Left lung (tissue), 4 donors: ENCODE measurements at regions not wholly inside any gene's neighbourhood (a gene's known extent, or its start where the extent isn't known, plus 50 kb on each side); places are given as distances from the start of the nearest gene placed in this dataset.

Experiments used
- ATAC-seq: fragments of 200-7000 bp; cut with Tn5 transposase; one replicate; pipeline ENCODE4 v1.9.1; 2020; ENCODE audit warnings: moderate library complexity
- DNase-seq, 4 donors: peaks; one replicate each; pipeline ENCODE4 v3.0.0-alpha.2; 2013 to 2020
- H3K27ac ChIP-seq, 2 donors: fragments of 200-600 bp; sonication (generic) in 1 of 2; one replicate each; pipeline versions ENCODE4 v1.5.0 to v1.8.0; 2020 to 2021
- H3K27me3 ChIP-seq, 2 donors: fragments of 200-600 bp; sonication (generic) in 1 of 2; one replicate each; pipeline versions ENCODE4 v1.5.0 to v1.8.0; 2020 to 2021
- H3K36me3 ChIP-seq, 2 donors: fragments of 200-600 bp; sonication (generic) in 1 of 2; one replicate each; pipeline versions ENCODE4 v1.5.0 to v1.8.0; 2020 to 2021
- H3K4me1 ChIP-seq, 2 donors: fragments of 200-600 bp; one replicate each; pipeline ENCODE4 v1.8.0; 2021
- H3K4me3 ChIP-seq, 2 donors: fragments of 200-600 bp; sonication (generic) in 1 of 2; one replicate each; pipeline versions ENCODE4 v1.5.0 to v1.8.0; 2020 to 2021; ENCODE audit warnings: mild to moderate bottlenecking in 1 of 2
- H3K9me3 ChIP-seq, 2 donors: fragments of 200-600 bp; sonication (generic) in 1 of 2; one replicate each; pipeline versions ENCODE4 v1.5.0 to v1.8.0; 2020 to 2021
- intact Hi-C, 2 donors: fragments of 100-400 bp; cut with DNase I; formaldehyde crosslinking; loops; one replicate each; pipeline versions ENCODE4 v1.11.2 to v1.14.2; 2022
- TF ChIP-seq, protein P1 (sequence below), 2 donors: fragments of 200-600 bp; sonication (generic) in 1 of 2; IDR thresholded peaks; one replicate each; pipeline versions ENCODE4 v1.5.0 to v1.8.0; 2021; ENCODE audit warnings: antibody characterized with exemption in 2 of 2
- donor health status: DM: no; HTN: yes; CAD: no.
- donor health status: DM: no; HTN: no; CAD: no.

DNA sequence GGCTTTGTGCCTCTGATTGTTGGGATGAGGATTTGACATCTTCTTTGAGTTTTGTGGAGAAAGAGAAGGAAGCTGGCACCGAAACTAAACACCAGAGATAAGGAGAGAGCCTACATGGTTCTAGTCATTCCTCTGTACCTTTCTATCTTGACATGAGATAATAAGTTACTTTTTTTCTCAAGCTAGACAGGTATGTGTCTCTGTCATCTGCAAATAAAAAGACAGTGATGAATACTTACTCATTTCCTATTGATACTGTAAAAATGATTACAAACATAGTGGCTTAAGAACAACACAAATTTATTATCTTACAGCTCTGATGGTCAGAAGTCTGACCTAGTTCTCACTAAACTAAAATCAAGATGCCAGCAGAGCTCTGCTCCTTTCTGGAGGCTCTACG is 1391.2 kb downstream of the STIM2 start:
- H3K36me3 ChIP-seq = no peaks in the 10 kb centered on the region
- ATAC-seq = no peak
- DNase-seq = no peak
- peaks cover 0 to 6% of the 10 kb centered on the region in 2 donors for H3K9me3 ChIP-seq
- H3K27me3 ChIP-seq = no peaks in the 10 kb centered on the region
- TF ChIP-seq, protein P1, sequence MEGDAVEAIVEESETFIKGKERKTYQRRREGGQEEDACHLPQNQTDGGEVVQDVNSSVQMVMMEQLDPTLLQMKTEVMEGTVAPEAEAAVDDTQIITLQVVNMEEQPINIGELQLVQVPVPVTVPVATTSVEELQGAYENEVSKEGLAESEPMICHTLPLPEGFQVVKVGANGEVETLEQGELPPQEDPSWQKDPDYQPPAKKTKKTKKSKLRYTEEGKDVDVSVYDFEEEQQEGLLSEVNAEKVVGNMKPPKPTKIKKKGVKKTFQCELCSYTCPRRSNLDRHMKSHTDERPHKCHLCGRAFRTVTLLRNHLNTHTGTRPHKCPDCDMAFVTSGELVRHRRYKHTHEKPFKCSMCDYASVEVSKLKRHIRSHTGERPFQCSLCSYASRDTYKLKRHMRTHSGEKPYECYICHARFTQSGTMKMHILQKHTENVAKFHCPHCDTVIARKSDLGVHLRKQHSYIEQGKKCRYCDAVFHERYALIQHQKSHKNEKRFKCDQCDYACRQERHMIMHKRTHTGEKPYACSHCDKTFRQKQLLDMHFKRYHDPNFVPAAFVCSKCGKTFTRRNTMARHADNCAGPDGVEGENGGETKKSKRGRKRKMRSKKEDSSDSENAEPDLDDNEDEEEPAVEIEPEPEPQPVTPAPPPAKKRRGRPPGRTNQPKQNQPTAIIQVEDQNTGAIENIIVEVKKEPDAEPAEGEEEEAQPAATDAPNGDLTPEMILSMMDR (IDR thresholded peaks at IDR 0.05) = no peak
- H3K4me3 ChIP-seq = no peak overlapping the region
- H3K27ac ChIP-seq = no peak overlapping the region
- no peaks in the 10 kb centered on the region for H3K4me1 ChIP-seq
- intact Hi-C loops = no loop called here

DNA sequence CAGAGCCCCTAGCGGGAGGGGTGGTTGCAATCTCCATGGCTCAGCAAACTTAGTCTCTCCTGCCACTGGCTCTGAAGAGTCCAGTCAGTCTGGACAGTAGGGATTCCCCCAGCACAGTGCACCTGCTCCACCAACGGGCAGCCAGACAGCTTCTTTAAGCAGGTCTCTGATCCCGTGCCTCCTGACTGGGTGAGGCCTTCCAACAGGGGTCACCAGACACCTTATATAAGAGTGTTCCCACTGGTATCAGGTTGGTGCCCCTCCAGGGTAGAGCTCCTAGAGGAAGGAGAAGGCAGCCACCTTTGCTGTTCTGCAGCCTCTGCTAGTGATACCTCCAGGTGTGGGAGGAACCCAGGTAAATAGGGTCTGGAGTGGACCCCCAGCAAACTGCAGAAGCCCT is 1393.4 kb downstream of the STIM2 start:
- Histone ChIP-seq H3K36me3 (no peaks in the 10 kb centered on the region), H3K9me3 (peaks cover 0 to 6% of the 10 kb centered on the region in 2 donors), H3K4me3 (no peak overlapping the region), H3K27me3 (no peaks in the 10 kb centered on the region), H3K27ac (no peak overlapping the region), H3K4me1 (no peaks in the 10 kb centered on the region)
- TF ChIP-seq, protein P1 (IDR thresholded peaks at IDR 0.05) = no peak
- ATAC-seq (no peak), DNase-seq (no peak)
- intact Hi-C loops = no loop called here

DNA sequence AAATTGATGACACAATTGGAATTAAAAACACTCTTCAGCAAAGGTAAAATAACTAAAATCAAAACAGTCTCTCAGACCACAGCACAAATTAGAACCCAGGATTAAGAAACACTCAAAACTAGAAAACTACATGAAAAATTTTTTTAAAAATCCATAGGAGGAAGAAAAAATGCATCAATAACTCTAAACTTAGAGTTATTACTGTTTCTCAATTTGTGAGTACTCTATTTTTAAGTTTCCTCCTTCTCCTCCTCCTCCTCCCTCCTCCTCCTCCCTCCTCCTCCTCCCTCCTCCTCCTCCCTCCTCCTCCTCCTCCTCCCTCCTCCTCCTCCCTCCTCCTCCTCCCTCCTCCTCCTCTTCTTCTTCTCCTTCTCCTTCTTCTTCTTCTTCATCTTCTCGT is 1395.7 kb downstream of the STIM2 start:
- ATAC-seq (no peak), DNase-seq (no peak)
- no peak overlapping the region for H3K4me3 ChIP-seq
- no peaks in the 10 kb centered on the region for H3K36me3 ChIP-seq
- intact Hi-C loops = no loop called here
- H3K4me1 ChIP-seq = no peaks in the 10 kb centered on the region
- no peaks in the 10 kb centered on the region for H3K27me3 ChIP-seq
- H3K27ac ChIP-seq = no peak overlapping the region
- TF ChIP-seq, protein P1 (IDR thresholded peaks at IDR 0.05) = no peak
- H3K9me3 ChIP-seq = peaks cover 0 to 6% of the 10 kb centered on the region in 2 donors

DNA sequence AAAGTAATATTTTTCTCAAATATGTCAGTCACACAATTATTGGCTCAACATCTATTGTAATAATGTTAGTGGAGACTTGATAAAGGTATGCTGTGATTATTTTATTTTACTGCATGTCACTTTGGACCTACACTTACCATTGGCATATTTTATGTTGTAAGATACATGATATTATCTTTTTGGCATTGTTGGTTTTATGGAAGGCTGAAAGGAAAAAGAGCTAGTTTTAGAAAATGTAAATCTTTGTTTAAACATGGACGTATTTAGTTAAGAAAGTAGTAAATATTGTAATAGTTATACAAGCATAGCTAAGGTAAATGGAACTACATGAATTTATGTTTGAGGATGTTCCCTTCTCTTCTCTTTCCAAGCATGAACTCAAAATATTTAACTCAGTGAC is 1399.3 kb downstream of the STIM2 start:
- no peaks in the 10 kb centered on the region for H3K4me1 ChIP-seq
- ATAC-seq (no peak), DNase-seq (no peak)
- H3K27ac ChIP-seq = no peak overlapping the region
- H3K36me3 ChIP-seq = no peaks in the 10 kb centered on the region
- no peaks in the 10 kb centered on the region for H3K27me3 ChIP-seq
- intact Hi-C loops = no loop called here
- no peaks in the 10 kb centered on the region for H3K9me3 ChIP-seq
- TF ChIP-seq, protein P1 (IDR thresholded peaks at IDR 0.05) = no peak
- H3K4me3 ChIP-seq = no peak overlapping the region

DNA sequence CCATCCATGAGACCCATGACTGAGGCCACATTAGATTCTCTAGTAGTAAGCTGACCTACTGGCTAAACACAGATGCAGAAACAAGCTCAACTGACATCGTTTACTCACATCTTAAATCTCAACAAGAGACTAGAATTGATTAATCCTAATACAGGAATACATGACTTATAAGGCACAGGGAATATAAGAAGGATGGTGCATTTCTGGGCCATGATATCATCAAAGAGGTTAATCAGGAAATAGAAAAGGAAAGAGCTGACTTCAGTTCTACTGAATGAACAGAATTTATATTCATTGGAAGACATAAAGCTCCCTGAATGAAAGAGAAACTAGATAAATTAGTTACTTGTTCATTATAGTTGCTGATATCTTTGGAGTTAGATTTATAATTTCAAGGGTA is 1406.5 kb downstream of the STIM2 start:
- no peaks in the 10 kb centered on the region for H3K9me3 ChIP-seq
- no peak overlapping the region for H3K4me3 ChIP-seq
- H3K27me3 ChIP-seq = no peaks in the 10 kb centered on the region
- intact Hi-C loops = no loop called here
- DNase-seq = no peak
- H3K36me3 ChIP-seq = no peaks in the 10 kb centered on the region
- no peak overlapping the region for H3K27ac ChIP-seq
- TF ChIP-seq, protein P1 (IDR thresholded peaks at IDR 0.05) = no peak
- ATAC-seq = no peak
- no peaks in the 10 kb centered on the region for H3K4me1 ChIP-seq
